ENCODE measurements at regions not wholly inside any gene's neighbourhood (a gene's known extent, or its start where the extent isn't known, plus 50 kb on each side); places are given as distances from the start of the nearest gene placed in this dataset.

GRCh38 chr14:86971292-86971691 lies 1021.7 kb downstream of the GALC start:
- TF ChIP-seq MAX (IDR thresholded peaks at IDR 0.05; ENCODE audit: low read depth, low read length) (no peak), MYC (IDR thresholded peaks at IDR 0.05; ENCODE audit: low read depth, low read length) (no peak)
- H3K4me3 ChIP-seq (ENCODE audit: low read depth, low read length), result no peak overlapping the region
- no peak for DNase-seq (ENCODE audit: low read depth)

- TF ChIP-seq CTCF (IDR thresholded peaks at IDR 0.05; ENCODE audit: low read depth, low read length) (peak; percentile 45), MYC (IDR thresholded peaks at IDR 0.05; ENCODE audit: low read depth, low read length) (peak; percentile 56), POLR2A (IDR thresholded peaks at IDR 0.05; ENCODE audit: extremely low read depth, insufficient read length) (no peak), MAX (IDR thresholded peaks at IDR 0.05; ENCODE audit: low read depth, low read length) (peak; percentile 50; the same call in 1 of the 2 replicates)
- DNase-seq (ENCODE audit: low read depth), result peak; percentile 37
Measured at GRCh38 chr14:86961106-86961716, 1031.8 kb downstream of the GALC start.

GRCh38 chr14:86955771-86956354 lies 1037.1 kb downstream of the GALC start:
- TF ChIP-seq CTCF (IDR thresholded peaks at IDR 0.05; ENCODE audit: low read depth, low read length) (no peak), POLR2A (IDR thresholded peaks at IDR 0.05; ENCODE audit: extremely low read depth, insufficient read length) (no peak), MYC (IDR thresholded peaks at IDR 0.05; ENCODE audit: low read depth, low read length) (no peak)
- H3K4me3 ChIP-seq (ENCODE audit: low read depth, low read length), result no peak overlapping the region
- no peak for DNase-seq (ENCODE audit: low read depth)

More at GRCh38 chr14:86961106-86961716, 1031.8 kb downstream of the GALC start:
- H3K4me3 ChIP-seq (ENCODE audit: low read depth, low read length), result no peak overlapping the region

- H3K4me3 ChIP-seq (ENCODE audit: low read depth, low read length), result no peak overlapping the region
- TF ChIP-seq POLR2A (IDR thresholded peaks at IDR 0.05; ENCODE audit: extremely low read depth, insufficient read length), result no peak
- no peak for TF ChIP-seq MYC (IDR thresholded peaks at IDR 0.05; ENCODE audit: low read depth, low read length)
- no peak for TF ChIP-seq MAX (IDR thresholded peaks at IDR 0.05; ENCODE audit: low read depth, low read length)
- no peak for TF ChIP-seq CTCF (IDR thresholded peaks at IDR 0.05; ENCODE audit: low read depth, low read length)
- DNase-seq (ENCODE audit: low read depth), result no peak
Measured at GRCh38 chr14:86954623-86955022, 1038.4 kb downstream of the GALC start.

GRCh38 chr14:86946446-86946845 lies 1046.5 kb downstream of the GALC start:
- DNase-seq (ENCODE audit: low read depth), result no peak
- no peak overlapping the region for H3K4me3 ChIP-seq (ENCODE audit: low read depth, low read length)
- TF ChIP-seq MYC (IDR thresholded peaks at IDR 0.05; ENCODE audit: low read depth, low read length) (no peak), MAX (IDR thresholded peaks at IDR 0.05; ENCODE audit: low read depth, low read length) (no peak), POLR2A (IDR thresholded peaks at IDR 0.05; ENCODE audit: extremely low read depth, insufficient read length) (no peak), CTCF (IDR thresholded peaks at IDR 0.05; ENCODE audit: low read depth, low read length) (no peak)

- H3K4me3 ChIP-seq (ENCODE audit: low read depth, low read length), result no peak overlapping the region
Measured at GRCh38 chr14:86944434-86944833, 1048.5 kb downstream of the GALC start.

More at GRCh38 chr14:86944434-86944833, 1048.5 kb downstream of the GALC start:
- DNase-seq (ENCODE audit: low read depth), result no peak
- TF ChIP-seq MAX (IDR thresholded peaks at IDR 0.05; ENCODE audit: low read depth, low read length) (no peak), MYC (IDR thresholded peaks at IDR 0.05; ENCODE audit: low read depth, low read length) (no peak), CTCF (IDR thresholded peaks at IDR 0.05; ENCODE audit: low read depth, low read length) (no peak)

Data from NB4 (cell line).